ENCODE measurements at regions not wholly inside any gene's neighbourhood (a gene's known extent, or its start where the extent isn't known, plus 50 kb on each side); places are given as distances from the start of the nearest gene placed in this dataset.

DNA sequence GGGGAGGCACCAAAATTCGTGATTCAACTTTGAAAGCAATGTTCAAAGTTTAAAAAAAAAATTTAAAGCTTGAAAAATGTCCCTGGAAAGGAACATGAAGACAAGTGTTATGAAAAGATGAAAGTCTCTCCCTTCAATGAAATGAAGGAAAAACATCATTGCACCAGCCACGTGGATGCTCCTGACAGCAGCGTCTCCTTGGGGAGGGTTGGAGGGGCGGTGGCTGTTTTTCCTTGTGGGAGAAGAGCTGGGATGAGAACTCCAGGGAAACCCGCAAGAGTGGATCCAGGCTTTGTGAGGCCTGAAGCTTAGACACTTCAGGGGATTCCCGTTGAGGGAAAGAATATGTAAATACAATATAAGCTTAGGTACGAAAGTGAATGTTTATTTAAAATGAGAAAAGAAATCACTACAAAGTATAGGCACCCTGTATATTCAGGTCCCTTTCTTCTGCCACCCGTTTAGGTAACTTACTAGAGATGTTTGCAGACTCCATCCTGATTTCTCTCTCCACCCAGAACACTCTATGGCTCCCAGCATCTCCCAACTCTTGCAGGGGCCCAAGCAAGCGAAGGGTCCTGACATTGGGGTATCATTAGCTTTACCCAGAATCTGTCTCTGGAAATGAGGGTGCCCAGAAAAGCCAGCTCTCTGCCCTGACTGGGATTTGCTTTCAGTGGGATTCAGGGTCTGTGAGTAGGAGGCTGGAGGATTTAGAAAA, 63.1 kb upstream of the BAIAP2L1 start:
- no peak for DNase-seq

DNA sequence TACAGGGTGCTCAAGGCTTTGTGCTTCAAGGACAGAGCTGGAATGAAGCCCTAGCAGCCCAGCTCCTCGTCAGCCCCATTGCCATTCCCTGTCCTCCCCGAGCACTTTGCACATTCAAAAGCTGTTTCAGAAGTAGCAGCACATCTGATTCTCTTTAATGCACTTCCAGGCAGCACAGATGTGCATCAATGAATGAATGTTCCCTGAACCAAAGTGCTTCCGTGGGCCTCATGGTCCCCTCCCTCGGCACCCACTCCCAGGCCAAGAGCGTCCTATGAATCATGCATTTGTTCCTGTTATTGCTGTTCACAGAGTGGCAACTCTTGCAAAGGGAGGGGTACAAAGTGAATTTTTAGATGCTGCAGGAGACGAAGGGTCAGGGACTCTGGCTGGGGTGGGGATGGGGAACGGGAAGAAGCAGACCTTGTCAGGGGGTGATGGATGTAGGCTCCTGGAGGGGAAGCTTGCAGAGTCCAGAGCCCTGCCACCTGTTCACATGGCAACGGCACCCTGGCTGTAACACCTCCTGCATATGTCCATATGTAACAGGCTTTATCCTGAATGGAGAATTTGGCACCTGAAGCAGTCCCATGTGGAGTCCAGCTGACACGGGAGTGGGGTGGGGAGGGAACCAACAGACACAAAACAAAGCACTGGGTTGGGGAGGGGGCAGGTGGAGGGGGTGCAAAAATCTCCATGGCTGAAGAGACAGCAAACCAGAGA, 62.2 kb upstream of the BAIAP2L1 start:
- DNase-seq: no peak

DNA sequence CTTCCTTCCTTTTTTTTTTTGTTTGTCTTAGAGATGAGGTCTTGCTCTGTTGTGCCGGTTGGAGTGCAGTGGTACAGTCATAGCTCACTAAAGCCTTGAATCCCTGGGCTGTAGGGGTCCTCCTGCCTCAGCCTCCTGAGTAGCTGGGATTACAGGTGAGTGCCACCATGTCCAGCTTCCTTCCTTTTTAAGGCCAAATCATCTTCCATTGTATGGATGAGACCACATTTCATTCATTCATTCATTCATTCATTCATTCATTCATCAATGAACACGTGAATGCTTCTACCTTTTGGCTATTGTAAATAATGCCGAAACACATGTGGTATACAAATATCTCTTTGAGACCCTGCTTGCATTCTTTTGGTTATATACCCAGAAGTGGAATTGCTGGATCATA, 60.0 kb upstream of the BAIAP2L1 start:
- no peak for DNase-seq

DNA sequence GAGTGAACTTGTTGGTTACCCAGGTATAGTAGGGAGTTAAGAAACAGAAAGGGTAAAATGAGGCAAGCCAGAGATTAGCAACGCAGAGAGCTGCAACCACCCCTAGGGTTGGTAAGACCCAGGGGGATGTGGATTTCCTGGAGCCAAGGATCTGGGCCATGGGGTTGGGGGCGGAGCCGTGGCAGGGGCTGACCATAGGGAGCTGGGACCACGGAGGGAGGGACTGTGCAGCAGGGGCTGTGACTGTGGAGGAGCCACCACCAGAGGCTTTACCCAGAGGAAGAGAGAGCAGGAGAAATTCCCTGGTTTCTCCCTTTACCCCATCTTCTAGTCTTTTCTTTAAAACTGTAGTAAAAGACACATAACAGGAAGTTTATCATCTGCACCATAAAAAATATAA, 58.6 kb upstream of the BAIAP2L1 start:
- DNase-seq: peak; percentile 16

DNA sequence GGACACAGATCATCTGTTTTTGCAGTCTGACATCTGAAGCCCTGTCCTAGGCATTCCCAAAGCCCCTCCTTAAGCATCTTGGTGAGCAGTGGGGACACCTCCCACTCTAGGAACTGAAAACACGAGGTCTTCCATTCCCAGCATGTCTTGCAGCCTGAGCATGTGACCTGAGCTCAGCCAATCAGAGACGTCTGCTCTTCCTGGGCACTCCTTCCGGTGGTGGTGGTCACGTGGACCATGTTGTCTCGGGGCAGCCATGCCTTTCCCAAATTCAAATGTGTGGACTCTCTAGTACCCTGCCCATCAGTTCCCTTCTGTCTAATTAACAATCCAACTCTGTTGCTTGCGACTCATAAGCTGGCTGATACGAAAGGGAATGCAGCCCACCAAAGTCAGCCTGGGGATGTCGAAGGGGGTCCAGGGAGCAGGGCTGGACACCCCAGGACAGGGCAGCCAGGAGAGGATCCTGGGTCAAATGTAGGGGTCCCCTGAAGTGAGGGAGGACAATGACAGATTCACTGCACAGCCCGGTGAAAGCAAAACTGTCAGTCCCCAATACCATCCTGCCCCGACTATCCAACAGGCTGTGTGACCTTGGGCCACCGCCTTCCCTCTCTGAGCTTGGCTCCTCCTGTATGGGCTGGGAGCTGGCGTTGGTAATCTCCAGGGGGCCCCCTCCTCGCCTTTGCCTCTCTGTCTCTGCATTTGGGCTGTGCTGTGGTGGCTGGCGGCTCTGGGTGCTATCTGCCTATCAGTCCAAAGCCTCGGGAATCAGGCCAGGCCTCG, 57.4 kb upstream of the BAIAP2L1 start:
- DNase-seq: peak; percentile 5

DNA sequence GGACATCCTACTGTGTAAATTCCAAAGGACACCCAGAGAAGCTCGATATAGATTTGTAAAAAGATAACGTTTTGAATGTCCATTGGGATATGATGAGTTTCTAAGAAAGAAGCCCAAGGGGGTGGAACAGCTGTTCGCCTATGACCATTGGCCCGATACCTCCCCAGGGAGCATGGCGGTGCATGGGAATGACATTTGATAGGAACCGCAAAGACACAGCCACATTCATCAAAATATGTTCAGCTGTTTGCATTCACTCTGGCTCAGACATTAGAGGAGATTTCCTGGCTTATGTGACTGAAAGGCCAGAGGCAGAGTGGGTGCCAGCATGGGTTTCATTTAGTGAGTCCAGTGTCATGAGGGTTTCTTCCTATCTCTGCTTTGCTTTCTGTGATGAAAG, 56.0 kb upstream of the BAIAP2L1 start:
- DNase-seq: no peak

DNA sequence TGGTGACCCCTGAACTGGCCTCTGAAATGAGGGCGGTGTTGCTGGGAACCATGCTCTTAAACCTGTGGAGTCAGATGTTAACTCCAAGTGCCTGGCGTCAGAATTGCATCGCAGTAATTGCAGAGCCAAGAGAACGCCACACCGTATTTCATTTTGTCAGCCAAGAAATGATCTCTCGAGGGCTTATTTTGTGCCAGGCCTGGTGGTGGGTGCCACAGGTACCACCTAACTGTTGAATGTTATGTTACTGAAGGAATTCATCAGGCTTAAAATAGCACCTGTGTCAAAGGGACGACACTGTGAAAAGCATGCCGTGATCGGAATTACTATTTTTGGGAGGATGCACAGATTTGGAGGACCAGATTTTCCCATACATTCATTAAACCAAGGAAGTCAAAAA, 51.9 kb upstream of the BAIAP2L1 start:
- DNase-seq: no peak
